K562 (cell line): ENCODE measurements at regions not wholly inside any gene's neighbourhood (a gene's known extent, or its start where the extent isn't known, plus 50 kb on each side); places are given as distances from the start of the nearest gene placed in this dataset.

Experiments
- ATAC-seq: fragments of 200-7000 bp; cut with Tn5 transposase; 3 replicates; pipeline ENCODE4 v1.9.1; 2020; ENCODE audit warnings: moderate library complexity
- BruUV-seq: library from RNA; stranded (reverse); fragments of 400-500 nt; replicated peaks from 2 replicates; lab custom pipeline; 2021; lab: Mats Ljungman, UMichigan
- CTCF ChIA-PET: fragments of 300-600 bp; formaldehyde crosslinking; extraction: SDS; loops from one replicate; lab custom pipeline; 2021; ENCODE audit warnings: low intra/inter-chr PET ratio; lab: Yijun Ruan, JAX
- POLR2A ChIA-PET: fragments of 300-600, 350-650 bp; sonication (Branson Sonifier 250); formaldehyde crosslinking; extraction: SDS; loops from one replicate; lab custom pipeline; 2021; ENCODE audit warnings: antibody characterized with exemption, inconsistent platforms; lab: Yijun Ruan, JAX
- DNase-seq, 4 experiments: peaks; one replicate each; pipeline versions ENCODE4 v3.0.0 to v3.0.0-alpha.2; 2011 to 2018; ENCODE audit warnings: low spot score in 3 of 4, mixed read lengths in 3 of 4; ENCODE audit errors: extremely low read depth in 1 of 4
- FAIRE-seq: peaks from 2 replicates; lab custom pipeline; 2011; peaks lifted over from hg19 to GRCh38; lab: Jason Lieb, UNC
- H2AFZ ChIP-seq: 2 replicates; pipeline ENCODE4 v1.6.0; 2011; ENCODE audit warnings: low read depth, low read length, control low read depth, inconsistent platforms
- H3K27ac ChIP-seq: fragments of 200-600 bp; 3 replicates; pipeline ENCODE4 v1.8.0; 2011; ENCODE audit warnings: low read depth, mild to moderate bottlenecking, control low read depth, inconsistent platforms, low read length, moderate library complexity, mixed read lengths; ENCODE audit errors: extremely low read depth
- H3K27me3 ChIP-seq, 2 experiments: fragments of 300-600 bp in 1 of 2; 2 replicates in 1 of 2; 3 replicates in 1 of 2; pipeline versions ENCODE4 v1.6.0 to v1.8.0; 2011; ENCODE audit warnings: inconsistent platforms in 2 of 2, low read length in 2 of 2, mild to moderate bottlenecking in 1 of 2, mixed read lengths in 1 of 2, moderate library complexity in 1 of 2; ENCODE audit not compliant: control insufficient read depth in 2 of 2, insufficient read depth in 2 of 2
- H3K36me3 ChIP-seq: fragments of 300-600 bp; 3 replicates; pipeline ENCODE4 v1.8.0; 2011; ENCODE audit warnings: mild to moderate bottlenecking, low read length, inconsistent platforms; ENCODE audit not compliant: control insufficient read depth, insufficient read depth
- H3K4me1 ChIP-seq, 2 experiments: fragments of 200-600 bp in 1 of 2; replicated peaks in 1 of 2; 2 replicates in 1 of 2; 3 replicates in 1 of 2; pipeline versions ENCODE4 v1.5.1 to v1.8.0; 2011; ENCODE audit warnings: inconsistent platforms in 2 of 2, low read length in 2 of 2, mild to moderate bottlenecking in 1 of 2, mixed read lengths in 1 of 2, moderate library complexity in 1 of 2; ENCODE audit not compliant: control insufficient read depth in 2 of 2, insufficient read depth in 2 of 2
- H3K4me2 ChIP-seq: 2 replicates; pipeline ENCODE4 v1.6.1; 2011; ENCODE audit warnings: low read length, control low read depth, inconsistent platforms, mixed read lengths; ENCODE audit not compliant: insufficient read depth
- H3K4me3 ChIP-seq: fragments of 200-600 bp; sonication (generic), shearing (Covaris generic); 2 replicates; pipeline ENCODE4 v1.5.1; 2016; ENCODE audit warnings: control low read depth, inconsistent platforms
- H3K79me2 ChIP-seq: fragments of 200-600 bp; 3 replicates; pipeline ENCODE4 v1.8.0; 2011; ENCODE audit warnings: low read length, inconsistent platforms; ENCODE audit not compliant: control insufficient read depth, insufficient read depth
- H3K9ac ChIP-seq, 2 experiments: 2 replicates each; pipeline versions ENCODE4 v1.6.0 to v1.6.1; 2011; ENCODE audit warnings: low read depth in 2 of 2, low read length in 2 of 2, control low read depth in 1 of 2, inconsistent platforms in 1 of 2, mild to moderate bottlenecking in 1 of 2, mixed read lengths in 1 of 2; ENCODE audit not compliant: insufficient read depth in 1 of 2
- H3K9me1 ChIP-seq: one replicate; pipeline ENCODE4 v1.6.0; 2011; ENCODE audit warnings: inconsistent platforms, mild to moderate bottlenecking, low read length, moderate library complexity; ENCODE audit not compliant: control insufficient read depth, insufficient read depth
- H3K9me3 ChIP-seq: replicated peaks from 2 replicates; pipeline ENCODE4 v1.5.1; 2011; ENCODE audit warnings: low read depth, low read length, inconsistent platforms; ENCODE audit not compliant: control insufficient read depth, insufficient read depth
- H4K20me1 ChIP-seq: replicated peaks from 2 replicates; pipeline ENCODE4 v1.6.1; 2011; ENCODE audit warnings: low read length, inconsistent platforms, mixed read lengths; ENCODE audit not compliant: control insufficient read depth, insufficient read depth
- EP300 ChIP-seq: IDR thresholded peaks from 2 replicates; pipeline ENCODE4 v1.6.1; 2012; ENCODE audit warnings: low read length, improper control_type of control experiment
- MAFG ChIP-seq: fragments of 450-650 bp; conservative IDR thresholded peaks from 2 replicates; pipeline ENCODE4 v1.6.1; 2016; ENCODE audit warnings: missing genetic modification characterization, missing compliant biosample characterization
- NR2C1 ChIP-seq, 2 experiments: fragments of 450-650 bp; IDR thresholded peaks; 2 replicates each; pipeline ENCODE4 v1.6.1; 2017; ENCODE audit warnings: mild to moderate bottlenecking in 2 of 2, antibody characterized with exemption in 1 of 2, inconsistent platforms in 1 of 2, missing compliant biosample characterization in 1 of 2, missing genetic modification characterization in 1 of 2
- SETDB1 ChIP-seq: IDR thresholded peaks from one replicate; pipeline ENCODE4 v1.6.1; 2012; ENCODE audit warnings: low read length, control low read depth, inconsistent platforms
- STAT5A ChIP-seq: IDR thresholded peaks from 2 replicates; pipeline ENCODE4 v1.6.1; 2012; ENCODE audit warnings: low read length, inconsistent platforms, borderline replicate concordance
- TAF15 ChIP-seq: fragments of 200-400 bp; formaldehyde crosslinking; IDR thresholded peaks from 2 replicates; pipeline ENCODE4 v1.6.1; 2017; ENCODE audit warnings: mild to moderate bottlenecking, low read depth, low read length, moderate library complexity
- TAF7 ChIP-seq: fragments of 450-650 bp; IDR thresholded peaks from 2 replicates; pipeline ENCODE4 v1.6.1; 2016; ENCODE audit warnings: missing genetic modification characterization, missing compliant biosample characterization
- ZNF274 ChIP-seq: IDR thresholded peaks from 2 replicates; pipeline ENCODE4 v1.6.1; 2011; ENCODE audit warnings: low read depth, mild to moderate bottlenecking, low read length, moderate library complexity, borderline replicate concordance
- ZNF717 ChIP-seq: fragments of 250-450 bp; sonication (Bioruptor Pico); IDR thresholded peaks from 2 replicates; pipeline ENCODE4 v1.5.0; 2021
- WGBS: fragments of 100-300 bp; shearing (Covaris generic); methylation state at CpG from one replicate; pipeline ENCODE4 v1.1.6; 2016; ENCODE audit warnings: low coverage, mixed read lengths; ENCODE audit not compliant: insufficient coverage; ENCODE audit errors: missing lambda C conversion rate; 5-methylcytosine and 5-hydroxymethylcytosine counted together
- in situ Hi-C: fragments of 300-500 bp; cut with MboI; formaldehyde crosslinking; loops from 4 replicates; pipeline ENCODE4 v1.15.0; 2018; ENCODE audit warnings: inconsistent platforms, mixed read lengths
- intact Hi-C: fragments of 100-400 bp; cut with micrococcal nuclease; formaldehyde crosslinking; loops from 2 replicates; pipeline ENCODE4 v1.14.2; 2022
- TF ChIP-seq, protein P1 (sequence below): fragments of 250-450 bp; sonication (Bioruptor Pico); IDR thresholded peaks from 2 replicates; pipeline ENCODE4 v1.4.0; 2020

- TF ChIP-seq NR2C1 (IDR thresholded peaks at IDR 0.05) (no peak), NR2C1 (tag; IDR thresholded peaks at IDR 0.05) (no peak), SETDB1 (no peak), ZNF717 (CRISPR knock-in tag) (no peak), MAFG (tag) (no peak)
- TF ChIP-seq, protein P1, sequence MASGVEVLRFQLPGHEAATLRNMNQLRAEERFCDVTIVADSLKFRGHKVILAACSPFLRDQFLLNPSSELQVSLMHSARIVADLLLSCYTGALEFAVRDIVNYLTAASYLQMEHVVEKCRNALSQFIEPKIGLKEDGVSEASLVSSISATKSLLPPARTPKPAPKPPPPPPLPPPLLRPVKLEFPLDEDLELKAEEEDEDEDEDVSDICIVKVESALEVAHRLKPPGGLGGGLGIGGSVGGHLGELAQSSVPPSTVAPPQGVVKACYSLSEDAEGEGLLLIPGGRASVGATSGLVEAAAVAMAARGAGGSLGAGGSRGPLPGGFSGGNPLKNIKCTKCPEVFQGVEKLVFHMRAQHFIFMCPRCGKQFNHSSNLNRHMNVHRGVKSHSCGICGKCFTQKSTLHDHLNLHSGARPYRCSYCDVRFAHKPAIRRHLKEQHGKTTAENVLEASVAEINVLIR (CRISPR knock-in tag): no peak
- TF ChIP-seq, all 486 proteins: peak for 0
Observed at GRCh38 chr14:89013698-89014568, 189.5 kb downstream of the TTC8 start (continued).

DNA sequence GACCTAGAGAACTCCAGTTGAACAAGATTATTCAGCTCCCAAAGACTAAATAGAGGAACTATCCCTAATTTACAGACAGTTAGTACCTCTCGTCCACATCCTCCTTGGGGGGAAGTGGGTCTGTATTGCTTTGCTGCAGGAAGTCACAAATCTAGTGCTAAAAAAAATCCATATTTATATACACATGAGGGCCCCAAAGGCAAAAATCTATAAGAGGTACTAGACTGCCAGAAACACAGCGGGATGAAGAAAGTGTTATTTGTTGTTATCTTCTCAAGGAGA is 190.1 kb downstream of the TTC8 start:
- DNase-seq (no peak), FAIRE-seq (no peak), ATAC-seq (no peak)
- Histone ChIP-seq H2AFZ (no peak overlapping the region), H3K27ac (no peak overlapping the region), H3K9ac (no peak overlapping the region), H3K4me1 (no peaks in the 10 kb centered on the region), H3K4me2 (no peak overlapping the region), H3K27me3 (no peaks in the 10 kb centered on the region), H3K4me3 (no peak overlapping the region), H3K9me3 (no peaks in the 10 kb centered on the region), H3K36me3 (no peaks in the 10 kb centered on the region), H3K79me2 (no peaks in the 10 kb centered on the region), H4K20me1 (no peaks in the 10 kb centered on the region), H3K9me1 (no peaks in the 10 kb centered on the region)
- intact Hi-C loops: loop anchor here (5.0 kb wide), 3 partner anchors 147 to 452 kb away; partner anchors contain the start of genes EML5 and ZC3H14
- in situ Hi-C loops: loop anchor here (25.0 kb wide), 2 partner anchors 352 to 527 kb away; no protein-coding TSS in a partner anchor
- WGBS: 0% methylated on average over 2 of the region's 2 CpGs
- POLR2A ChIA-PET: no interaction called here
- no TSS peak for BruUV-seq
- TF ChIP-seq ZNF274 (no peak), STAT5A (no peak), TAF15 (no peak), EP300 (no peak), TAF7 (no peak)
- TF ChIP-seq, protein P1 (CRISPR knock-in tag): no peak
- CTCF ChIA-PET: interaction anchor here (0.6 kb wide), 1 partner anchor 552 kb away, joined by 3 read pairs; no protein-coding TSS in a partner anchor
